Muscle of back (tissue), 3 donors: ENCODE measurements at regions not wholly inside any gene's neighbourhood (a gene's known extent, or its start where the extent isn't known, plus 50 kb on each side); places are given as distances from the start of the nearest gene placed in this dataset.

Source experiments
- DNase-seq, 3 donors: peaks; one replicate each; pipeline versions ENCODE4 v3.0.0 to v3.0.0-alpha.2; 2013

DNA sequence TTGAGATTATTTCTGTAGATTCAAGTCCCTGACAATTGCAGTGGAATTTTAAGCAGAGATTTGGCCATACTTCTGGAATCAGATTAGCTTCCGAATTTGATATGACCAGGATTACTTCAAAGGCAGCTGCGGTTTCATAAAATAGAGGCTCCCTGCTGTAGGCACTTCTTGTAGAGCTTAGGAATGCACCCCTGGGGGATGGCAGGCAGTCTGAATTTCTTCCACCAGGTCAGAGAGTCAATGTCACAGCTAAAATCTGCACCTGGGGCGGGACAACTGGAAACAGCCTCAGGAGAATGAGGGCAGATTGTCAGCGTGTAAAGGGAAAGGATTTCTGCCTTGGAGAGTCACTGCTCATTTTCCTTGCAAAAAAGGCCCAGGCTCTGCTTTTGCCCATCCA is 182.6 kb downstream of the ARRDC4 start:
- no peak for DNase-seq

DNA sequence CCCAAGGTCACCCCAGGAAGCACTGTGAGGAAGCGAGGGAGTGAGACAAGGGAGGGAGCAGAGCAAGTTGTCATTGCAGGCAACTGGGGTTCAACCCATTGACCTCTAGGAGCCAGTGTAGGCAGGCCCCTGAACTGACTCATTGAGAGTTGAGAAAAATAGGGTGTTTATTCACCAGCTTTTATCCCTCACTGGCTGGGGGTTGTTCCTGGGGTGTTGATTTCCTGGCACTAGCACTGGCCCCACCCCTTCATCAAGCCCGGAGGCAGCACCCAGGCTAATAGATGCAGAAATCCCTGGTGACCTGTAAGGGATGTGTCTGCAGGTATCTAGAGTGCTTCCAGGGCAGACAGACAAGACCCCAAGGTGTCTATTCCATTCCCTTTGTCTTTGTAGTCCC is 183.9 kb downstream of the ARRDC4 start:
- no peak for DNase-seq

GRCh38 chr15:98146031-98146820 is 185.7 kb downstream of the ARRDC4 start:
- DNase-seq: no peak

GRCh38 chr15:98147415-98147814 is 186.9 kb downstream of the ARRDC4 start:
- no peak for DNase-seq

DNA sequence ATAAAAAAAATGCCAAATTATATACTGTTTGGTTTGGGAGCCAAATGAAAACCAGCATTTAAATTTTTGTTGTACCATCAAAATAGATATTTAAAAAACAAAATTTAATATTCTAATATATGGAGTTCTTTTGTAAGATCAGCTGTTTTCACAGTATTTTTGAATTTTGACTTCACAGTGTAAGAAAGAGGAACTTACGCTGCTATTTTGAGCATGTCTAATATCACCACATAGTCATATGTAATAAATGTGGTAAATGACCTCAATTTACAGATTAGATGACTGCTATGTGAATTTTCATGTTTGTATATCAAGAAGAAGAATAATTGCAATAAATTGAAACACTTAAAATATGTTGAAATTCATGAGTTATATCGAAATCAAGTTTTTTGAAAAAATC is 189.6 kb downstream of the ARRDC4 start:
- DNase-seq: no peak

- no peak for DNase-seq
These were observed 190.0 kb downstream of the ARRDC4 start for GRCh38 chr15:98150536-98150935.

DNA sequence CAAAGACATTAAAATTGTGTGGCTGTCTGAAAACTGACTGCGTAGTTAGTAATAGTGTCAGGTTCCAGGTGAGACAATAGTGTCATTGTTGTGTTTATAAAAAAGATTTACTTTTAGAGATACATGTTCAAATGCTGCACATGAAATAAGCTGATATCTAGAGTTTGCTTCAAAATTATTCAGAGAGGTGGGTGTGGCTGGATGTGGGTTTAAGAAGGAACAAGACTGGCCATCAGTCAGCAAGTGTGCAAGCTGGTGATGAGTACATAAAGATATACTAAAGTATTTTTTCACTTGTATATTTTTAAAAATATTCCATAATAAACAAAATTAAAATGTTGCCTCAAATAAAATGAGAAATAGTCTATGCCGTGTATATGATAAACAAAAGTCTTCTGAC is 190.6 kb downstream of the ARRDC4 start:
- DNase-seq: no peak

GRCh38 chr15:98152156-98152555 is 191.7 kb downstream of the ARRDC4 start:
- no peak for DNase-seq

DNA sequence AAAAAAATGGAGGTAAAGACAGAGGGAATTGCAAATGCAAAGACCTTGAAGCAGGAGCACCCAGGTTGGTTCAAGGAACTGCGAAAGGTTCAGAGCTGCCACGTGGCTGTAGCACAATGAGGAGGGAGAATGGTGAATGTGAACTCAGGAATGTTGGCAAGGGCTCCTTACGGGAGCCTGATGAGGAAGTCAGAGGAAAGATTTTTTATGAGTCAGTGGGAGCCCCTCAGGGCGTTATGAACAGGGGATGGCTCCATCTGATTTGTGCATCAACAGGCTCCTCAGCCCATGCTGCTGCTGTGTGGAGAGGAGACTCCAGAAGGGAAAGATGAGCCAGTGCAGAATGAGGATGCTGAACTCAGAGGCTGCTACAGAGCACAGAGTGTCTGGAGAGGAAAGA is 194.4 kb downstream of the ARRDC4 start:
- peak in 1 of 3 donors; percentile 87 for DNase-seq

GRCh38 chr15:98155356-98155755 is 194.9 kb downstream of the ARRDC4 start:
- no peak for DNase-seq

- DNase-seq: peak in 2 of 3 donors; percentile 20
These were observed 199.7 kb downstream of the ARRDC4 start for GRCh38 chr15:98160236-98160635.

GRCh38 chr15:98163319-98164045 is 203.0 kb downstream of the ARRDC4 start:
- DNase-seq: no peak

- DNase-seq: no peak
These were observed 204.1 kb downstream of the ARRDC4 start for GRCh38 chr15:98164571-98164970.

GRCh38 chr15:98164986-98165385 is 204.5 kb downstream of the ARRDC4 start:
- no peak for DNase-seq

DNA sequence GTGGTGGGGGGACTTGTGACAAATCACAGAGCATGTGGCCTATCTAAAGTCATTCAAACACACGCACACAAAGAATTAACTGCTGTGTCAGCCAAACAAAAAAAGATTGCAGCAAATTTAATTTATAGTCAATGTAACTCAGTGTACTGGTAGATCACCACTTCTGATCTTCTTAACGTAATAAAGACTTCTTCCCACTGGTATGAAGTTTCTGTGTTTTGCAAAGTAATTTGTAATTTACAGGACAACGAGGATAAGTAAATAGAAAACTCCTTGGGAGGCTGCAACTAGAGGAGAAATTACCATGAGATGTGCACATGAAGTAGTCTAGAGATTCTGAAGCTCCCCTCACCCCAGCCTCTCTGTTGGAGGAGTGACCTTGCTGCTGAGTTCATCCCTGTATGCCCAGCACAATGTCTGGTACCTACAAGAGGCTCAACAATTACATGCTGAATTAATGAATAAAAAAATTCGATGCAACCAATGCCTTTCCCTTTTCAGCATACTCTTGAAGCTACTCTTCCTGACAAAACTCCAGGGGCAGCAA is 207.3 kb downstream of the ARRDC4 start:
- DNase-seq: no peak

DNA sequence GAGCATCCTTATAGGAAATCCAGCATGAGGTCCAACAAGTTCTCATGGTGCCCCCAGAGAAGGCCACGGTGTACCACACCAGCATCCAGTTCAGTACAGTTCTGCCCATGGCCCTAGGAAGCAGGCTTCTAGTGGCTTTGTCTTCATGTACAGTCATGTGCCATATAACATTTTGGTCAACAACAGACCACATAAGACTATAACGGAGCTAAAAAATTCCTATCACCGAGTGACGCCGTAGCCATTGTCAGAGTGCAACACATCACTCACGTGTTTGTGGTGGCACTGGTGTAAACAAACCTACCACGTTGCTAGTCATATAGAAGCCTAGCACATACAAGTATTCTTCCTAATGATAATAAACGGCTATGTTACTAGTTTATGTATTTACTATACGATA is 209.0 kb downstream of the ARRDC4 start:
- DNase-seq: no peak

- no peak for DNase-seq
These were observed 213.8 kb downstream of the ARRDC4 start for GRCh38 chr15:98174286-98174685.

DNA sequence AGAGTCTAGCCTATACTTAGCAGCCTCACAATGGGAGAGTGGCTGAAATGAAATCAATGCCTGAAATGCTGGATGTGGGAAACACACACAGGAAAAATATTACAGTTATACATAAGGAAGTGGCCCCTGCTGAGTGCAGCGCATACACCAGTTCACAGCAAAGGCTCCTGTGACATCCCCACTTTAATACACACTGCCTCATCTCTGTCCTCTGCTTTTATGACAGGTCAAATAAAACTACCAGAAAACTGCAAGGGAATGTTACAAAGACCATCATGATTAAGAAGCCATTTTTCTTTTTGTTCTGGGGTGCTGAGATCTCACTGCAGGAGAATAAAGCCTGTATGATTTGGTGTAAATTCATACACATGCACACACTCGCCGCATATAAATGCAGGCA is 214.3 kb downstream of the ARRDC4 start:
- DNase-seq: no peak

DNA sequence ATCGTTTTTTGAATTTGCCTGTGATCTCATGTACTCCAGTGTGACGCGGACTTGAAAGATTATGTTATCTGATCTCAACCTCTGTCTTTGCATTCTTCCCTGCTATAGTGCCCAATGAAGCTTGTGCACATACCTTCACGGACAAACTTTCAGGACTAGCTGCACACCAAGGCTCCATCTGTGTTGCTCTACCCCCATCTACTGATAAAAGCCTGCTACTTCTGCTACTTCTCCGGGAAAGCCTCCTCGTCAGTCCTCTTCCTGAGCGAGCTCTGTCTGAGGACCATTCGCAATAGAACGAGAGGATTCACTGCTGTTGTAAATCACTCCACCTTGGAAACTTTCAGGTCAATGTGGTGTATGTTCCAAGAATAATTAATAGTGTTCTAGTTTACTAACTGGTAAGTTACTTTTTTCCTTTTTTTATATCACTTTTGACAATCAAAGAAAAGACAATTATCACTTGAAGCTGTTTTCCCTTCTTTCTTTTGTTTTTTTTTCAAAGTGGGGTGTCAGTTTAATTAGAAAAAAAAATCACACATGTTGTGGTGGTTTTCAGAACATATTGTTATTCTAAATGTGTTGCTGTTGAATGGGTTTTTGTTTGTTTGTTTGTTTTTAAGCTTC is 217.6 kb downstream of the ARRDC4 start:
- peak; percentile 73 to 82 (median 74) for DNase-seq

GRCh38 chr15:98178861-98179260 is 218.4 kb downstream of the ARRDC4 start:
- DNase-seq: no peak

- DNase-seq: no peak
These were observed 227.0 kb downstream of the ARRDC4 start for GRCh38 chr15:98187549-98187948.

- no peak for DNase-seq
These were observed 230.4 kb downstream of the ARRDC4 start for GRCh38 chr15:98190914-98191313.

- DNase-seq: no peak
These were observed 235.3 kb downstream of the ARRDC4 start for GRCh38 chr15:98195796-98196195.
